ENCODE measurements at regions not wholly inside any gene's neighbourhood (a gene's known extent, or its start where the extent isn't known, plus 50 kb on each side); places are given as distances from the start of the nearest gene placed in this dataset.

- H3K36me3 ChIP-seq (ENCODE audit: insufficient read depth, low read length) = no peaks in the 10 kb centered on the region
These were observed 289.7 kb upstream of the ADAMTS9 start for GRCh38 chr3:64977308-64978100.

DNA sequence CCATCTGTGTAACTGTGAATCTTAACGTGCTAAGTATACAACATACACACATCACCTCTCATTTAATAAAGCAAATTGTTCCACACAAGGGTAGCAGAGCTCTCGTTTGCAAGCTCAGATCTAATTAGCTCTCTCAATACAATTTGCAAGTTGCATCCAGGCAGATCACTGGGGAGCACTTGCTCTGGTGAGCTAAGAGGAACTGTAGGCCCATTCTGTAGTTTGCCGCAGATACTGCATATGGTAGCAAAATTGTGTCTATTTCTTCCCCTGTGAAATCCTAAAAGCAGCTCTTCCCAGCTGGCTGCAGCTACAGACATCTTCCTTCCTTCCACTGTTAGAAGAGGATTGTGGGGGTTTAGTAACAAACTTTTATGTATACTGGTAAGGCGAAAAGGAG lies 288.7 kb upstream of the ADAMTS9 start:
- Histone ChIP-seq H3K4me1 (ENCODE audit: insufficient read depth, low read length) (peaks cover 4% of the 10 kb centered on the region), H3K36me3 (ENCODE audit: insufficient read depth, low read length) (no peaks in the 10 kb centered on the region), H3K9me3 (ENCODE audit: low read length) (no peaks in the 10 kb centered on the region)

More at GRCh38 chr3:64977308-64978100, 289.7 kb upstream of the ADAMTS9 start:
- Histone ChIP-seq H2AFZ (ENCODE audit: low read depth, low read length) (no peak overlapping the region), H3K4me1 (ENCODE audit: insufficient read depth, low read length) (peaks cover 4% of the 10 kb centered on the region), H3K9me3 (ENCODE audit: low read length) (no peaks in the 10 kb centered on the region), H3K4me3 (ENCODE audit: low read length) (no peak overlapping the region), H3K27me3 (ENCODE audit: insufficient read depth, low read length) (no peaks in the 10 kb centered on the region)

DNA sequence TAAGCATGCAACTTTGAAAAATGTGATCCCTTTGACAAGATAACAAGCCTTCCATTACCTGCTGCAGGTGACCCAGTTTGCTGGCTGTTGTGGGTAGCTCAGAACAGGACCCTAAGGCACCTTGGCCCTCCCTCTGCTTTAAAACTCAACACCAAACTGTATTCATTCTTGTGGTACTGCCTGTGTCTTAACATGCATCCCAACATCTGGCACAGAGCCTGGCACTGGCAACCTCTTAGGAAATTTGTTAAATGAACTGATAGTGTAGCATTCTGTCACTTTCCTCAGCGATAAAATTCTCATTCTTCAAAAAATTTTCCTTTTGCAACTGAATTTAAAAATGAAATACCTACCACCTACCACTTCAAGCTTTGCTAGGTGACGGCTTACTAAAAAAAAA lies 287.3 kb upstream of the ADAMTS9 start:
- Histone ChIP-seq H2AFZ (ENCODE audit: low read depth, low read length) (no peak overlapping the region), H3K9me3 (ENCODE audit: low read length) (no peaks in the 10 kb centered on the region), H3K36me3 (ENCODE audit: insufficient read depth, low read length) (no peaks in the 10 kb centered on the region), H3K4me1 (ENCODE audit: insufficient read depth, low read length) (peaks cover 4% of the 10 kb centered on the region), H3K27me3 (ENCODE audit: insufficient read depth, low read length) (no peaks in the 10 kb centered on the region), H3K4me3 (ENCODE audit: low read length) (no peak overlapping the region)

More for the DNA sequence above, 288.7 kb upstream of the ADAMTS9 start:
- Histone ChIP-seq H3K27me3 (ENCODE audit: insufficient read depth, low read length) (no peaks in the 10 kb centered on the region), H2AFZ (ENCODE audit: low read depth, low read length) (no peak overlapping the region), H3K4me3 (ENCODE audit: low read length) (no peak overlapping the region)

GRCh38 chr3:64974401-64974800 lies 286.6 kb upstream of the ADAMTS9 start:
- Histone ChIP-seq H2AFZ (ENCODE audit: low read depth, low read length) (no peak overlapping the region), H3K4me1 (ENCODE audit: insufficient read depth, low read length) (peaks cover 4% of the 10 kb centered on the region), H3K4me3 (ENCODE audit: low read length) (no peak overlapping the region), H3K36me3 (ENCODE audit: insufficient read depth, low read length) (no peaks in the 10 kb centered on the region), H3K9me3 (ENCODE audit: low read length) (no peaks in the 10 kb centered on the region), H3K27me3 (ENCODE audit: insufficient read depth, low read length) (no peaks in the 10 kb centered on the region)

GRCh38 chr3:64972793-64973192 lies 285.0 kb upstream of the ADAMTS9 start:
- H2AFZ ChIP-seq (ENCODE audit: low read depth, low read length) = no peak overlapping the region
- H3K4me1 ChIP-seq (ENCODE audit: insufficient read depth, low read length) = peaks cover 4% of the 10 kb centered on the region
- H3K36me3 ChIP-seq (ENCODE audit: insufficient read depth, low read length) = no peaks in the 10 kb centered on the region
- H3K27me3 ChIP-seq (ENCODE audit: insufficient read depth, low read length) = no peaks in the 10 kb centered on the region
- no peaks in the 10 kb centered on the region for H3K9me3 ChIP-seq (ENCODE audit: low read length)
- no peak overlapping the region for H3K4me3 ChIP-seq (ENCODE audit: low read length)

GRCh38 chr3:64971602-64972001 lies 283.8 kb upstream of the ADAMTS9 start:
- Histone ChIP-seq H3K9me3 (ENCODE audit: low read length) (no peaks in the 10 kb centered on the region), H3K27me3 (ENCODE audit: insufficient read depth, low read length) (no peaks in the 10 kb centered on the region), H2AFZ (ENCODE audit: low read depth, low read length) (no peak overlapping the region), H3K4me3 (ENCODE audit: low read length) (no peak overlapping the region), H3K36me3 (ENCODE audit: insufficient read depth, low read length) (no peaks in the 10 kb centered on the region), H3K4me1 (ENCODE audit: insufficient read depth, low read length) (peaks cover 4% of the 10 kb centered on the region)

GRCh38 chr3:64970634-64971033 lies 282.8 kb upstream of the ADAMTS9 start:
- Histone ChIP-seq H3K27me3 (ENCODE audit: insufficient read depth, low read length) (no peaks in the 10 kb centered on the region), H3K4me3 (ENCODE audit: low read length) (no peak overlapping the region), H3K36me3 (ENCODE audit: insufficient read depth, low read length) (no peaks in the 10 kb centered on the region), H3K9me3 (ENCODE audit: low read length) (no peaks in the 10 kb centered on the region), H2AFZ (ENCODE audit: low read depth, low read length) (no peak overlapping the region), H3K4me1 (ENCODE audit: insufficient read depth, low read length) (peaks cover 4% of the 10 kb centered on the region)

- Histone ChIP-seq H3K27me3 (ENCODE audit: insufficient read depth, low read length) (no peaks in the 10 kb centered on the region), H3K4me3 (ENCODE audit: low read length) (no peak overlapping the region), H3K9me3 (ENCODE audit: low read length) (no peaks in the 10 kb centered on the region), H2AFZ (ENCODE audit: low read depth, low read length) (no peak overlapping the region), H3K4me1 (ENCODE audit: insufficient read depth, low read length) (no peaks in the 10 kb centered on the region), H3K36me3 (ENCODE audit: insufficient read depth, low read length) (no peaks in the 10 kb centered on the region)
These were observed 273.5 kb upstream of the ADAMTS9 start for GRCh38 chr3:64961301-64961700.

GRCh38 chr3:64958199-64958843 lies 270.5 kb upstream of the ADAMTS9 start:
- Histone ChIP-seq H3K4me3 (ENCODE audit: low read length) (no peak overlapping the region), H3K27me3 (ENCODE audit: insufficient read depth, low read length) (no peaks in the 10 kb centered on the region), H2AFZ (ENCODE audit: low read depth, low read length) (no peak overlapping the region), H3K36me3 (ENCODE audit: insufficient read depth, low read length) (no peaks in the 10 kb centered on the region), H3K4me1 (ENCODE audit: insufficient read depth, low read length) (no peaks in the 10 kb centered on the region), H3K9me3 (ENCODE audit: low read length) (no peaks in the 10 kb centered on the region)

DNA sequence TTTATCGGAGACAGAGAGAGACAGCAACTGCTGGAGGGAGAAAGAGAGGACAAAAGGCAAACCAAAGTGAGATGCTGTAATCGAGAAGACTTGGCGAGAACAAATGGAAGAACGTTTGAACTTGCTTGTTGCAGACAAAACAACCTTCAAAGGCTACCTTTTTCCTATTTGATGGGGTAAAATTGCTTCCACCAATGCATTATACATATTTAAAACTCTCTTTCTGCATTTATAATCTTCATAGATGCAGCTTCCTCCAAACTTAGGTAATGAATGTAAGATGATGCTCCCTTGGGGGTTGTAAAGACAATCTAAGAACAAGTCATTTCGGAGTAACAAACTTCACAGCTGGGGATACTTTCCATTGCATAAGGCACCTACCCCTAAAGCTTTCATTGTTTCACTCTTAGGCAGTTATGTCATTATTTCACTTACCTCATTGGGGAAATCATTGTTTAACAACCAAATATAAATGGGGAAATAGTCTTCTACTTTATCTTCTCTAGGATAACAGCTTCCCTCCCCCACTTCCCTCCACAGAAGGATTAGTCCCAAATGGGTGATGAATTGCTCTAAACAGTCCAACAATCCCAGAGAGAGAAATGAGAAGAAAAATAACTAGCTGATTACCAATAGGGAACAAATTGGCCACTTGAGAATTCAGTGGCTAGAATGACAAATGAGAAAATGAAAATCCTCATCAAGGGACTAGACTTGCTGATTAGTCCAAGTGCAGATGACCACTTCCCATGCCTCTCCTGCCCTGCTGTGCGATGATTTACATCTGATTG lies 269.8 kb upstream of the ADAMTS9 start:
- no peak overlapping the region for H2AFZ ChIP-seq (ENCODE audit: low read depth, low read length)
- H3K36me3 ChIP-seq (ENCODE audit: insufficient read depth, low read length) = no peaks in the 10 kb centered on the region
- no peaks in the 10 kb centered on the region for H3K27me3 ChIP-seq (ENCODE audit: insufficient read depth, low read length)
- no peak overlapping the region for H3K4me3 ChIP-seq (ENCODE audit: low read length)
- H3K4me1 ChIP-seq (ENCODE audit: insufficient read depth, low read length) = no peaks in the 10 kb centered on the region
- H3K9me3 ChIP-seq (ENCODE audit: low read length) = no peaks in the 10 kb centered on the region

- Histone ChIP-seq H3K36me3 (ENCODE audit: insufficient read depth, low read length) (no peaks in the 10 kb centered on the region), H3K4me3 (ENCODE audit: low read length) (no peak overlapping the region), H3K4me1 (ENCODE audit: insufficient read depth, low read length) (no peaks in the 10 kb centered on the region), H2AFZ (ENCODE audit: low read depth, low read length) (no peak overlapping the region), H3K9me3 (ENCODE audit: low read length) (no peaks in the 10 kb centered on the region), H3K27me3 (ENCODE audit: insufficient read depth, low read length) (peaks cover 1% of the 10 kb centered on the region)
These were observed 269.0 kb upstream of the ADAMTS9 start for GRCh38 chr3:64956711-64957325.

- Histone ChIP-seq H3K36me3 (ENCODE audit: insufficient read depth, low read length) (no peaks in the 10 kb centered on the region), H2AFZ (ENCODE audit: low read depth, low read length) (no peak overlapping the region), H3K9me3 (ENCODE audit: low read length) (no peaks in the 10 kb centered on the region), H3K4me1 (ENCODE audit: insufficient read depth, low read length) (no peaks in the 10 kb centered on the region), H3K27me3 (ENCODE audit: insufficient read depth, low read length) (peaks cover 6% of the 10 kb centered on the region), H3K4me3 (ENCODE audit: low read length) (no peak overlapping the region)
These were observed 267.3 kb upstream of the ADAMTS9 start for GRCh38 chr3:64954995-64955636.

Data from neuron (in vitro differentiated cells).